ENCODE measurements at regions not wholly inside any gene's neighbourhood (a gene's known extent, or its start where the extent isn't known, plus 50 kb on each side); places are given as distances from the start of the nearest gene placed in this dataset.

DNA sequence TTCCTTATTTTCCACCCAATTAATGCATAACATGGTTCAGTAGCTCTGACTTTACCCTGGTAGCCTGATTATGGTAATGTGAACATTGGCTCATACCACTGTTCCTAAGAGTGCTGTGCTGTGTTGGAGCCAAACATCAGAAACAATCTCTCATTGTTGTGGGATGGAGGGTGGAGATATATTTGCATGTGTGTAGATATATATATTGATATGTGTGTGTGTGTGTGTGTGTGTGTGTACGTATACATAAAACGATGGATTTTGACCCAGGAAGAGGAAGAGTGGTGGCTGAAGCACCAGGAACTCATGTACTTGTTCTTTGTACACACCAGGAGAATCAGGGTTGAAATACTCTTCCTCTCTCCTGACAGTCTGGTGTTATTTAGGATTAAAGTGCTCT lies 247.7 kb downstream of the IL15 start:
- TF ChIP-seq, protein P1, sequence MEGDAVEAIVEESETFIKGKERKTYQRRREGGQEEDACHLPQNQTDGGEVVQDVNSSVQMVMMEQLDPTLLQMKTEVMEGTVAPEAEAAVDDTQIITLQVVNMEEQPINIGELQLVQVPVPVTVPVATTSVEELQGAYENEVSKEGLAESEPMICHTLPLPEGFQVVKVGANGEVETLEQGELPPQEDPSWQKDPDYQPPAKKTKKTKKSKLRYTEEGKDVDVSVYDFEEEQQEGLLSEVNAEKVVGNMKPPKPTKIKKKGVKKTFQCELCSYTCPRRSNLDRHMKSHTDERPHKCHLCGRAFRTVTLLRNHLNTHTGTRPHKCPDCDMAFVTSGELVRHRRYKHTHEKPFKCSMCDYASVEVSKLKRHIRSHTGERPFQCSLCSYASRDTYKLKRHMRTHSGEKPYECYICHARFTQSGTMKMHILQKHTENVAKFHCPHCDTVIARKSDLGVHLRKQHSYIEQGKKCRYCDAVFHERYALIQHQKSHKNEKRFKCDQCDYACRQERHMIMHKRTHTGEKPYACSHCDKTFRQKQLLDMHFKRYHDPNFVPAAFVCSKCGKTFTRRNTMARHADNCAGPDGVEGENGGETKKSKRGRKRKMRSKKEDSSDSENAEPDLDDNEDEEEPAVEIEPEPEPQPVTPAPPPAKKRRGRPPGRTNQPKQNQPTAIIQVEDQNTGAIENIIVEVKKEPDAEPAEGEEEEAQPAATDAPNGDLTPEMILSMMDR (IDR thresholded peaks at IDR 0.05): no peak
- TF ChIP-seq POLR2A (IDR thresholded peaks at IDR 0.05): no peak
- no peak for TF ChIP-seq POLR2AphosphoS5 (IDR thresholded peaks at IDR 0.05; ENCODE audit: insufficient read depth in 1 of 2, low read depth in 1 of 2)

All from vagina (tissue), 2 donors.